WI38 (cell line): ENCODE measurements at regions not wholly inside any gene's neighbourhood (a gene's known extent, or its start where the extent isn't known, plus 50 kb on each side); places are given as distances from the start of the nearest gene placed in this dataset.

Source experiments
- H3K4me3 ChIP-seq: 2 replicates; pipeline ENCODE4 v1.5.1; 2011; ENCODE audit warnings: low read depth, mild to moderate bottlenecking, control low read depth, low read length
- TF ChIP-seq, protein P1 (sequence below): IDR thresholded peaks from 2 replicates; pipeline ENCODE4 v1.5.1; 2012; ENCODE audit warnings: low read depth, mild to moderate bottlenecking, control low read depth, low read length

DNA sequence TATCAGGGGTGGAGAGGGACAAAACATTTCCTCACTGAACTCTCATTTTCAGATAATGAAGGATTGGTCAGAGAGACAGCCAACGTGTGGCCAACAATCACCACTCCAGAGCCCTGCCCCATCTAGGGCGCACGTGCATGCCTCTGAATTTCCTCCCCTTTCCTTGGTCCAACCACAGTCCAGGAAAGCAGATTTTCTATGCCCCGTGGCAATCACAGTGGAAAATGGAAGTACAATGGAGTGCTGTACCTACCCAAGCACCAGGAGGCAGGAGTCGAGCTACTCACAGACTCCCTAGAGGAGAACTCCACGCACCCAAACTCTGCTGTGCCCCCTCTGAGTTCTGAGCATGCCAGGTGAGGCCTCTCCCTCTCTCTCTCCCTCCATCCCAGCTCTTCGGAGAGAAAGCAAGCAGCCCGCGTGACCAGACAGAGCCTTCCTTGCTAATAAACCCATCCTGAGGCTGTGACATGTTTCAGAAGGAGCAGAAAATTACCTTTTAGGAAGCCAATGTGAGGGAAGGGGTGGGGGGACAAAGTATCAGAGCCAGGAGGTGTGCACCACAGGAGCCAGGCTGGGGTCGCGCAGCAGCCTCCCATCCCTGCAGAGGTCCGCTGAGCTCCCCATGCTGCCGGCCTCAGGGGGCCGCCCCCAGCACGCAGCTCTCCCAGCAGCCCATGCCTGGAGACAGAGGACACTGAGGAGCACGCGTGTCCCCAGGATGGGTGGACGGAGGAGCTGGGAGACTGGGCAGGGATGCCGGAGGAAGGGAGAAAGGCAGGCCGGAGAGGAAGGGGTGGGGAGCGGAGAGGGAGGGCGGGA is 73.4 kb downstream of the PITPNM2 start:
- TF ChIP-seq, protein P1, sequence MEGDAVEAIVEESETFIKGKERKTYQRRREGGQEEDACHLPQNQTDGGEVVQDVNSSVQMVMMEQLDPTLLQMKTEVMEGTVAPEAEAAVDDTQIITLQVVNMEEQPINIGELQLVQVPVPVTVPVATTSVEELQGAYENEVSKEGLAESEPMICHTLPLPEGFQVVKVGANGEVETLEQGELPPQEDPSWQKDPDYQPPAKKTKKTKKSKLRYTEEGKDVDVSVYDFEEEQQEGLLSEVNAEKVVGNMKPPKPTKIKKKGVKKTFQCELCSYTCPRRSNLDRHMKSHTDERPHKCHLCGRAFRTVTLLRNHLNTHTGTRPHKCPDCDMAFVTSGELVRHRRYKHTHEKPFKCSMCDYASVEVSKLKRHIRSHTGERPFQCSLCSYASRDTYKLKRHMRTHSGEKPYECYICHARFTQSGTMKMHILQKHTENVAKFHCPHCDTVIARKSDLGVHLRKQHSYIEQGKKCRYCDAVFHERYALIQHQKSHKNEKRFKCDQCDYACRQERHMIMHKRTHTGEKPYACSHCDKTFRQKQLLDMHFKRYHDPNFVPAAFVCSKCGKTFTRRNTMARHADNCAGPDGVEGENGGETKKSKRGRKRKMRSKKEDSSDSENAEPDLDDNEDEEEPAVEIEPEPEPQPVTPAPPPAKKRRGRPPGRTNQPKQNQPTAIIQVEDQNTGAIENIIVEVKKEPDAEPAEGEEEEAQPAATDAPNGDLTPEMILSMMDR: no peak
- H3K4me3 ChIP-seq: no peak overlapping the region

DNA sequence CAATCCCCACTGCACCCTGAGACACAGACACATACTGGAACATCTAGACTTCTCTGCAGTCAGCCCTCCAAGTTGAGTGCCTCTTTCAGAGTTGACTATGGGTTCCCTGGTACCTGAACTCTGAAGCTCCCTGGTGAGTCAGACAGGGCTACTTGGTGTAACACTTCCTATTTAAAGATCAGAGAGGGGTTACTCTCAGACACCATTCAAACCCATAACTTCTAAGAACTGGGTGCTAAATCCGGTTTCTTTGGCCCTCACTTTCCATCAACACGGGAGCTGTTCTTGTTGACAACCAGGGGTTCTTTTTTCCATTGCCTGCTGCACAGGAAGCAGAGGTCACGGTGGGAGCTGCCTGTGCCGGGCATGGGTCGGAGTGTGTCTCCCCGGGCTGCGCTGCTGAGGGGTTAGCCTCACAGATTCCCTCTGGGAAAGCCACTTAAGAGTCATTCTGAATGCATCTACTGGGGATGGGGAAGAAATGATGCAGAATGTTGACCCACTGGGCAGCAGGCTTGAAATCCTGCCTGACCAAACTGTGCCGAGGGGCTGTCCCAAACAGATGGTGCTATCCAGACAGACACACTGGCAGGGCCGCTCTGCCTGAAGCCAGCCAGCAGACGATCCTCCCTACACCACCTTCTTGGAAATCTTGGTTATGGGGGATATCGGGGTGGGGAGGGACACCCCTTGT is 74.1 kb downstream of the PITPNM2 start:
- H3K4me3 ChIP-seq: no peak overlapping the region
- TF ChIP-seq, protein P1: no peak

DNA sequence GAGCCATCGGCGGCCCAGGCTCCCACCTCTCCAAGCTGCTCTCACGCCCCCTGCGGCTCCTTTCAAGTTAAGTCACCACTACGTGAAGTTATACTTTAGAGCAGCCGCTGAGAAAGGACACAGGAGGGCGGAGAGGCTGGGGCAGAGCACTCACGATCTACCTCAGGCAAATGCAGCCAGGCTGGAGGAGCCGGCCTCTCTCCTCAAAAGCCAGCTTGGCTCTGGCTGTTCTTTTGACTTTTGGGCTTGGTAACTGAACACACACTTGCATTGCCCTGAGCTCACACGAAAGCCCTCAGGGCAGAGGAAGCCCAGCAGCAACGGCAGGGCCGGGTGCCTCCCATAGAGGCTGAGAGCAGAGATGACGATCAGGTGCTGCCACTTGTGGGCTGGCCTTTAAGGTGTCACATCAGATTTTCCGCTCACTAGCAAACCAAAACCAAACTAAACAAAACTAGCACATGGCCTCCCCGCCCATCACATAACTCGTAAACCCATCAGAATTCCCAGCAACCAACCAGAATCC is 75.2 kb downstream of the PITPNM2 start:
- TF ChIP-seq, protein P1: no peak
- no peak overlapping the region for H3K4me3 ChIP-seq

DNA sequence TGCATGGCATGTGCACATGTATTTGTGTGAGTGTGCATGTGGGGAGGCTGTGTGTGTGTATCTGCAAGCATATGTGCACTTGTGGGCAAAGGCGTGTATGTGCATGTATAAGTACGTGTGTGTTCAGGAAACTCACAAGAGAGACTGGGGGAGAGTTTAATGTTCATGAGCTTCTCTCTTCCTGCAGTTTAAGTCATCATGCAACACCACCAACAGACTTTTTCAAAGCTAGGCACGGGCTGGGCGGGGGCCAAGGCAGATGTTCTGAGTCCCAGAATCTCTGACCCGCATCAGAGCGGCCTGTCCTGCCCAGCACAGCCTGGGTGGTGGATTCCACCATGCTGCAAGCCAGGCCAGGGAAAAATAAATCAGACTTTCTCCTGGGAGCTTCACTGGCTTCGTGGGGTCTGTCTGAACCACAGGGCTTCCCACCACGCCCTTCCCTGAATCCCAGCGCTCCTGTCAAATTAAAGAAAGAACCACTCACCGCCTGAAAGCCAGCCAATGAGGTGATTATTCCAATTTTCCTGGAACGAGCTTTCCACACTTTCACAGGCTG is 75.7 kb downstream of the PITPNM2 start:
- TF ChIP-seq, protein P1: no peak
- no peak overlapping the region for H3K4me3 ChIP-seq

DNA sequence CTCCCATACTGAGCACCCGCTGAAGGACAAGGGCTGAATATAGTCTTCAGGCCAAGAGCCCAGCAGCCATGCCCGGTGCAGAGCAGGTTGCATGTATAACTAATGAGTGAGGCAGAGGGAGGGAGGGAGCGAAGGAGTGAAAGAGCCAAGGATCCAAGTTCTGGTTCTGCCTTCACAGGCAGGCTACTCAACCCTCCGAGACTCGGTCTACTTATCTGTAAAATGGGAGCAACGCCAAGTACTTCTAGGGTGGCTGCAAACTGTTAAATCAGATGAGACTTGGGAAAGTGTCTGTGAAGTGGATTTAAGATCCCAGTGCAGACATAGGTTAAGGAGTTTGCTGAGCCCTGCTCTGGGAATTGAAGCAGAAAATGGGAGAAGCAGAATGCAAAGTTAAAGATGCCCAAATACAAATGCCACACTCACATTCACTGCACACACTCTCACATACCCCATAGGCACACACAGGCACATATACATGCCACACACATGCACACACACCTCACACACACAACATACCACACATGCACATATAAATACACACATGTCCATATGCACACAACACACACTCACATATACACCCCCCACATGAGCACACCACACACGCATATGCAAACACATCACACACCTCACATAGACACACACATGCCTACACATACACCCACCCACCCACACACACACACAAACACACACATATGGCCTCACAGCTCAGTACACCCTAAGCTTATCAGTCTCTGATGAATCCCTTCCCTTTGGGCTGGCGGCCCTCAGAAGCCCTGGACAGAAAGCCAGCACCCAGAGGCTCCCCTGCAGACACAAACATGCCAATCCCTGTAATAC is 76.7 kb downstream of the PITPNM2 start:
- TF ChIP-seq, protein P1: no peak
- no peak overlapping the region for H3K4me3 ChIP-seq

DNA sequence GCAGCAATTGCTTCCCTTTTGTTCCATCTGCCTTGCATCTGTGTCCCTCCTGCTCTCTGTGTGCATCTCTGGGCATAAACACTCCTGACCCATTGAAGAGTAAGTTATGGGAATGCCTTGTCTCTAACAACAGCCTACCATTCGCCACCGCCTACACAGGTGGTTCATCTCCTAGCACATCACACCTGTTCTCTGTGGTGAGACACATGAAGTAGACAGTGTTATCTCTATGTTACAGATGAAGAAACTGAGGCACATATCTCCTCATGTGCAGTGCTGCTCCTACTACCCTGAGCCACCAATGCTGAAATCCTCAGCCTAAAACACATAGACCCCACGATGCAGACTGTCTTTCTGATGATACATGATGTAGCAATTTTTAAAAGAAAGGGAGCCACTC is 77.6 kb downstream of the PITPNM2 start:
- H3K4me3 ChIP-seq: no peak overlapping the region
- TF ChIP-seq, protein P1: no peak
